ENCODE measurements at regions not wholly inside any gene's neighbourhood (a gene's known extent, or its start where the extent isn't known, plus 50 kb on each side); places are given as distances from the start of the nearest gene placed in this dataset.

DNA sequence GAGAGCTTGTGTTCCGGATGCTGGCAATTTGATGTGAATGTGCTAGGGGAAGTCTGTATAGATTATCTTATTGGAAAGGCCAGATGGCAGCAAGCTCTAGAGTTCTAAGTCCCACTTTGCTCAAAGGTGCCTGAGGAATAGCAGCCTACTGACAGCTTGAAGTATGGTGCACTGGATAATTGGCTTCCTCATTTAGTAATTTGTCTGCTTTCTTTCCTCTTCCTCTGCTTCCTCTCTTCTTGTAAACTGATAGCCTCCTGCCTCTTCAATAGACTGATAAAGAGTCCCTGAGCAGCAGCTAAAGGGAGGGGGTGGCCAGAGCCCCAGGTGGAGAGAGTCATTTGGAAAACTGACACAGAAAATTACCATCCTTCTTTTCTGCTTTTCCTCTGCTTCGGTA is 177.3 kb downstream of the FGF1 start:
- TF ChIP-seq POLR2A (IDR thresholded peaks at IDR 0.05; ENCODE audit: low read length) = no peak
- TF ChIP-seq GATA1 (IDR thresholded peaks at IDR 0.05; ENCODE audit: low read depth, low read length) = no peak

All from erythroblast (primary cell).